Esophagus squamous epithelium (tissue), 4 donors: ENCODE measurements at regions not wholly inside any gene's neighbourhood (a gene's known extent, or its start where the extent isn't known, plus 50 kb on each side); places are given as distances from the start of the nearest gene placed in this dataset.

Source experiments
- POLR2A ChIP-seq, 4 donors: fragments of 450-650 bp; IDR thresholded peaks; one replicate each; pipeline ENCODE4 v1.6.1; 2017; ENCODE audit warnings: antibody characterized with exemption in 4 of 4, mild to moderate bottlenecking in 4 of 4, moderate library complexity in 3 of 4
- TF ChIP-seq, protein P1 (sequence below), 6 experiments: fragments of 450-650 bp in 4 of 6; fragments of 200-600 bp in 2 of 6; sonication (generic) in 2 of 6; IDR thresholded peaks; one replicate each; pipeline ENCODE4 v1.5.1; 2016 to 2019; ENCODE audit warnings: antibody characterized with exemption in 6 of 6, mild to moderate bottlenecking in 4 of 6, moderate library complexity in 4 of 6

DNA sequence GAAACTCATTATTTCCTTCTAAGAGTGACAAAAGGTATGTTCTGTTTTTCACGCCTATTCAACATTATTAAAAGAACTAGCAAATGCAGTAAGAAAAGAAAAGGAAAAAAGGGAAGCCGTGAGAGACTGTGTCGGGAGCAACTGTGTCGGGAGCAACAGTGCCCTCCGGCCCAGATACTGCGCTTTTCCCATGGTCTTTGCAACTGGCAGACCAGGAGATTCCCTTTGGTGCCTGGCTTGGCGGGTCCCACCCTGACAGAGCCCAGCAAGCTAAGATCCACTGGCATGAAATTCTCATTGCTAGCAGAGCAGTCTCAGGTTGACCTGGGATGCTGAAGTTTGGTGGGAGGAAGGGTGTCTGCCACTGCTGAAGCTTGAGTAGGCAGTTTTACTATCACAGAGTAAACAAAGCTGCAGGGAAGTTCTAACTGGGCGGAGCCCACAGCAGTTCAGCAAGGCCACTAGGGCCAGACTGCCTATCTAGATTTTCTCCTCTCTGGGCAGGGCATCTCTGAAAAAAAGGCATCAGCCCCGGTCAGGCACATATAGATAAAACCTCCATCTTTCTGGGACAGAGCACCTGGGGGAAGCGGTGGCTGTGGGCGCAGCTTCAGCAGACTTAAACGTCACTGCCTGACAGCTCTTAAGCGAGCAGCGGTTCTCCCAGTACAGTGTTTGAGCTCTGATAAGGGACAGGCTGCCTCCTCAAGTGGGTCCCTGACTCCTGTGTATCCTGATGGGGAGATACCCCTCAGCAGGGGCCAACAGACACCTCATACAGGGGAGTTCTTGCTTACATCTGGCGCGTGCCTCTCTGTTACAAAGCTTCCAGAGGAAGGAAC is 1237.4 kb upstream of the CDH18 start:
- no peak for TF ChIP-seq POLR2A (IDR thresholded peaks at IDR 0.05)
- TF ChIP-seq, protein P1, sequence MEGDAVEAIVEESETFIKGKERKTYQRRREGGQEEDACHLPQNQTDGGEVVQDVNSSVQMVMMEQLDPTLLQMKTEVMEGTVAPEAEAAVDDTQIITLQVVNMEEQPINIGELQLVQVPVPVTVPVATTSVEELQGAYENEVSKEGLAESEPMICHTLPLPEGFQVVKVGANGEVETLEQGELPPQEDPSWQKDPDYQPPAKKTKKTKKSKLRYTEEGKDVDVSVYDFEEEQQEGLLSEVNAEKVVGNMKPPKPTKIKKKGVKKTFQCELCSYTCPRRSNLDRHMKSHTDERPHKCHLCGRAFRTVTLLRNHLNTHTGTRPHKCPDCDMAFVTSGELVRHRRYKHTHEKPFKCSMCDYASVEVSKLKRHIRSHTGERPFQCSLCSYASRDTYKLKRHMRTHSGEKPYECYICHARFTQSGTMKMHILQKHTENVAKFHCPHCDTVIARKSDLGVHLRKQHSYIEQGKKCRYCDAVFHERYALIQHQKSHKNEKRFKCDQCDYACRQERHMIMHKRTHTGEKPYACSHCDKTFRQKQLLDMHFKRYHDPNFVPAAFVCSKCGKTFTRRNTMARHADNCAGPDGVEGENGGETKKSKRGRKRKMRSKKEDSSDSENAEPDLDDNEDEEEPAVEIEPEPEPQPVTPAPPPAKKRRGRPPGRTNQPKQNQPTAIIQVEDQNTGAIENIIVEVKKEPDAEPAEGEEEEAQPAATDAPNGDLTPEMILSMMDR (IDR thresholded peaks at IDR 0.05), result no peak
